Prostate gland (tissue), 2 donors: ENCODE measurements at regions not wholly inside any gene's neighbourhood (a gene's known extent, or its start where the extent isn't known, plus 50 kb on each side); places are given as distances from the start of the nearest gene placed in this dataset.
A peak's percentile ranks its signal among the peaks of the same experiment; 100 is the strongest.

Experiments used
- POLR2A ChIP-seq: fragments of 450-650 bp; IDR thresholded peaks from one replicate; pipeline ENCODE4 v1.6.1; 2016; ENCODE audit warnings: antibody characterized with exemption, mild to moderate bottlenecking
- TF ChIP-seq, protein P1 (sequence below), 4 experiments: fragments of 200-600 bp in 2 of 4; fragments of 450-650 bp in 2 of 4; sonication (generic) in 2 of 4; IDR thresholded peaks; 1 replicate in 3 of 4; 2 replicates in 1 of 4; pipeline ENCODE4 v1.5.1; 2016 to 2019; ENCODE audit warnings: antibody characterized with exemption in 4 of 4, mild to moderate bottlenecking in 2 of 4, moderate library complexity in 2 of 4

DNA sequence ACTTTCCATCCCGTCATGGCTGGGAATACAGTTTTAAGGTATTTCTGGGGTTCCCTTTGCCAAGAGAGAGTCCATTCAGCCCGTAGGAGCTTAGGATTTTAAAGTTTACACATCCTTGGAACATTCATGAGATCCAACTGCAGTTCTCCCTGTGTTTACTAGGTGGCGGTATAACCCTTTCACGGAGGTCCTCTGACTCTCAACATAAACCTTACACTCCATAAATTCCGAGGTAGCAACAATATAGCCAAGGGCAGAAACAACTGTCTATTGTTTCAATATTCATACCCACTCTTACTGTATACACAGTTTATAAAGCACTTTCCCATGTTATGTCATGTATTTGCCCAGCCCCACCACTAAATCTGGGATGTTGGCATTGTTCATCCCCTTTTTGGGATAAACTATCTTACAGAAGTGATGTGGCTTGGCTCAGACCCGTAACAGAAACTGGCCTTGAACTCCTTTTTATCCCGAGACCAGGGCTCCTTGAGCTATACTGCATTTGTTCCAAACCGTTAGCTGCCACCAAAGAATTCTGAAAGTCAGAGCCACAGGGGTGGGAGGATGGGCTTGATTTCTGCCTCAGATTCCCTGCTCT is 69.2 kb upstream of the COL6A5 start:
- TF ChIP-seq, protein P1, sequence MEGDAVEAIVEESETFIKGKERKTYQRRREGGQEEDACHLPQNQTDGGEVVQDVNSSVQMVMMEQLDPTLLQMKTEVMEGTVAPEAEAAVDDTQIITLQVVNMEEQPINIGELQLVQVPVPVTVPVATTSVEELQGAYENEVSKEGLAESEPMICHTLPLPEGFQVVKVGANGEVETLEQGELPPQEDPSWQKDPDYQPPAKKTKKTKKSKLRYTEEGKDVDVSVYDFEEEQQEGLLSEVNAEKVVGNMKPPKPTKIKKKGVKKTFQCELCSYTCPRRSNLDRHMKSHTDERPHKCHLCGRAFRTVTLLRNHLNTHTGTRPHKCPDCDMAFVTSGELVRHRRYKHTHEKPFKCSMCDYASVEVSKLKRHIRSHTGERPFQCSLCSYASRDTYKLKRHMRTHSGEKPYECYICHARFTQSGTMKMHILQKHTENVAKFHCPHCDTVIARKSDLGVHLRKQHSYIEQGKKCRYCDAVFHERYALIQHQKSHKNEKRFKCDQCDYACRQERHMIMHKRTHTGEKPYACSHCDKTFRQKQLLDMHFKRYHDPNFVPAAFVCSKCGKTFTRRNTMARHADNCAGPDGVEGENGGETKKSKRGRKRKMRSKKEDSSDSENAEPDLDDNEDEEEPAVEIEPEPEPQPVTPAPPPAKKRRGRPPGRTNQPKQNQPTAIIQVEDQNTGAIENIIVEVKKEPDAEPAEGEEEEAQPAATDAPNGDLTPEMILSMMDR (IDR thresholded peaks at IDR 0.05) = peak; percentile 23 to 66 (median 55)
- no peak for TF ChIP-seq POLR2A
